NK-92 treated with Interleukin-12 subunit alpha and Interleukin-12 subunit beta, amount 100 ng/mL, for 24 hours (cell line): ENCODE measurements at regions not wholly inside any gene's neighbourhood (a gene's known extent, or its start where the extent isn't known, plus 50 kb on each side); places are given as distances from the start of the nearest gene placed in this dataset.
"Not testable (repeated sequence)": the region's sequence is repeated elsewhere in the genome, so short reads cannot be mapped to it uniquely, and the experiment has no call there.

Experiments
- DNase-seq: peaks from one replicate; lab custom pipeline; 2025; lab: John Stamatoyannopoulos, UW

- no peak for DNase-seq
These were observed 174.2 kb downstream of the PTPRU start for GRCh38 chr1:29410476-29410875.

DNA sequence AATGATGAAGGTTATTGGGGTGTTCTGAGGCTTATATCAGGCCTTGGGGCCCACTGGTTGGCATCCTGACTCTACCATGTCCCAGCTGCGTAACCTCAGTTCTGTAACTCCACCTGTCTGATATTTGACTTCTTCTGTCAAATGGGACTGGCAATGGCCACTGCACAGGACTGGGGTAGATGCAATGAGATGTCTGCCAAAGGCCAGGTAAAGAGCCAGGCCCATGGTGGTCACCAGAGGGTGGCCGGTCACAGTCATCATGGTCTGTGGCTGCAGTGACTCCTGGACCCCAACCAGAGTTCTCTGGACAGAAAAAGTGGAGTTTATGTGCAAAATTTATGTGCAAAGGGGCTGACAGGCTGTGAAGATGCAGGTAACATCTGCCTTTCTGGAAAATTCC lies 173.3 kb downstream of the PTPRU start:
- DNase-seq, result no peak

- DNase-seq, result no peak
These were observed 172.7 kb downstream of the PTPRU start for GRCh38 chr1:29408831-29409605.

DNA sequence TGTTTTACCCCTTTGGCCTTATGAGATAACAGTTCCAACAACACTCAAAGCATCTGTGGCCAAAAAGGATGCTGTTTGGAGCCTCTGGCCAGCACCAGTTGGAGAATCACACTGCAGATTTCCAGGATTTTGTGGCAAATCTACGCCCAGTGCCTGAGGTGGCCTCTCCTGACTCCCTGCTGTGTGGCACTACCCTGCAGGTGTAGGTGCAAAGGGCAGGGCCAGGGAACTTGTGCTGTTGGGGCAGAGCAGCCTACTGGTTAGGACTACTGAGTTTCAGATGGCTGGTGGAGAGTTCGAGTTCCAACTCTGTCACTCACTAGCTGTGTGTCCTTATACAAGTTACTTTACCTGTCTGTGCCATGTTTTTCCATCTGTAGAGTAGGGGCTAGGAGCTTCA lies 170.5 kb downstream of the PTPRU start:
- DNase-seq, result no peak

- not testable (repeated sequence) for DNase-seq
These were observed 163.9 kb downstream of the PTPRU start for GRCh38 chr1:29400203-29400602.

GRCh38 chr1:29399465-29399864 lies 163.1 kb downstream of the PTPRU start:
- DNase-seq, result no peak

- DNase-seq, result no peak
These were observed 162.1 kb downstream of the PTPRU start for GRCh38 chr1:29398431-29398830.

- DNase-seq, result no peak
These were observed 161.7 kb downstream of the PTPRU start for GRCh38 chr1:29397981-29398380.

GRCh38 chr1:29397256-29397590 lies 160.9 kb downstream of the PTPRU start:
- no peak for DNase-seq

- no peak for DNase-seq
These were observed 160.3 kb downstream of the PTPRU start for GRCh38 chr1:29396438-29397255.

DNA sequence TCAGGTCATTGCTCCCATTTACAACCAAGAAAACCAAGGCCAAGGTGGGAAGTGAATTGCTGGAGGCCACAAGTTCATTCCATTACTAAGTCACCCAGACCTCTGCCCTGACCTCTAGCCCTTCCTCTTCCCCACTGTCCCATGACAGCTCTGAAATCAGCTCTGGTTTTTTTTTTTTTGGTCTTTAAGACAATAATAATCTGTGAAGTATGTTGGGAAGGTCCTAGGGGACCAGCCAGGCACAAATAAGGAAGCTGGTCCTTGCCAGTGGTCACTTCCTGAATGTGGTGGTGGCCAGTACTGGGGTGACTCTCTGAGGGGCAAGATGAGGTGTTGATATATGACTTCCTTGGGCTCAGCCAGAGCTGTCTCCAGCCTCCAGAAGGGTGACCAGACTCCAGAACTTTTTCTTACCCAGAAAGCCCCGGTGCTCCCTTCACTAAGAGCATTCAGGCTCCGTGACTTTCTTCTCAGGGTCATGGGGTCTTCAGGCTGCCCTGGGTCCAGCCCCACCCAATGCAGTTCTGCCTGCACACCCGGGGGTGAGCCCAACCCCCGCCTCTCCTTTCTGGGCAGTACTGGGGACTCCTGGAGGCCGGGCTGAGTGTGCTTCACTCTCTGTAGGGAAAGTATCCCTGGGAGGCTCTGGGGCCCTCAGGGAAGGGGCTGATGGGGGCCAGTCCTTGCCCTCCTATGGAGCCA lies 159.6 kb downstream of the PTPRU start:
- no peak for DNase-seq

DNA sequence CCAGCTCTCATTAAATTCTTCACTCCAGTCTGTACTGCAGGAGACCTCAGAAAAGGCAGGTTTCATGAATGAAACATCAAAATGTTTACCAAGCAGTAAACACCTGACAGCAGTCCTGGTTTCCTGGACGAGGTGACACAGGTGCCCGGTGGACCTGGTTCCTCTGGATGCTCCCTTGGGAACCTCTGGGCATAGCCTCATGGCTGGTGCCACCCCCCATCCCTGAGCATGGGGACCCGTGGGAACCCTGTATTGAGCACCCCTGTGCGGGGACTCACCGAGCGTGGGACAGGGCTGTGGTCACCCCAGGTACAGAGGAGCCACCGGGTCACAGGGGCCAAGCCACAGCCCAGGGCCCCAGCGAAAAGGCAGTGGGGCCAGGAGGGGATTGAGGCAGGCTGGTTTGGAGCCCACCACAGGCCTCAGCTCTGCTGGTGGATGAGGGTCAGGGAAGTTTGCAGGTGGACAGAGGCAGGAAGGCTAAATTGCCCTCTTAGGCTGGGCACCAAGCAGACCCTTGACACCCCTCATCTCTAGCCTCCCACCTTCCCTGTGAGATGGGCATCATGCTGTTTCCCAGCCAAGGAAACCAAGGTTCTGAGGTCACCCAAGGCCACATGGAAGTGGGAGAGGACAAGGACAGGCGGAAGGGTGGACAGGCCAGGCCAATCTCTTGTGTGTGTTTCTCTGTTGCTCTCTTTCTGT lies 158.4 kb downstream of the PTPRU start:
- DNase-seq, result no peak

GRCh38 chr1:29393451-29393826 lies 157.1 kb downstream of the PTPRU start:
- no peak for DNase-seq

- DNase-seq, result no peak
These were observed 156.4 kb downstream of the PTPRU start for GRCh38 chr1:29392486-29393450.

- no peak for DNase-seq
These were observed 155.7 kb downstream of the PTPRU start for GRCh38 chr1:29392036-29392435.

- DNase-seq, result no peak
These were observed 155.1 kb downstream of the PTPRU start for GRCh38 chr1:29391362-29391880.

DNA sequence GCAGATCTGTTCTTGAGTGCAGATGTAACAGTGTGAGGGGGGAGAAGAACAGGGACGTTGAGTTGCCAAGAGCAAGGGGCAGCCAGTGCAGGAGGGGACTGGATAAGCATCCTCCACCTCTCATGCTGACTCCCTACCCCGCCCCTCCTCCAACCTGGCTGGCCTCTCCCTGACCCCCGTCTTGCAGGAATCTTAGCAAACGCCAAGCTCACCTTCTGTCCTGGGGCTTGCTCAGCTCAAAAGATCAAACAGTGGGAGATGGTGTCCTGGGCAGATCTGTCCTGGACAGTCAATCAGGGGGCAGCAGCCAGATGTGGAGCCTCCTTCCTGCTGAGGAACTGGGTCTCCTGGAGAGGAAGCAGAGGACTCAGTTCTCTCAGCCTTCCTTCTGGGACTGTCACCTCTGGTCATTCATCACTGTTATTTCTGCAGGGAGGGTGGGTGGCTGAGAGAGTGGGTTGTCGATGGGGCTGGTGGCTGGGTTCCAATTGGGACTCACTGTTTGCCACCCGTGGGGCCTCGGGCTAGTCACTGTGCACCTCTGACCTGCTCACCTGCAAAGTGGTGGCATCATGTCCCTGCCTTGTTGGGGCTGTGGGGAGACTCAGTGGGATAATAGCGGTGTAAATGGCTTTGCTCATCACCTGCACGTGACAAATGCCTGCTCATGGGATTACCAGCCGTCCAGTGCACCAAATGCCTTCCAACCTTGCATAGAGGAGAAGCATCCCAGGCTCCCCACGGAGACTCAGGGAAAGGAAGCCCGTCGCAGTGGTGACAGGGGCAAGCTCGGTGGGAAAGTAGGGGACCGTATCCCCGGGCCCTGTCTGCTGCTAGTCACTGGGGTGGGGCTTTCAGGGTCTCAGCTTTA lies 154.4 kb downstream of the PTPRU start:
- no peak for DNase-seq

GRCh38 chr1:29390075-29390474 lies 153.8 kb downstream of the PTPRU start:
- DNase-seq, result no peak

GRCh38 chr1:29389533-29390041 lies 153.3 kb downstream of the PTPRU start:
- DNase-seq, result no peak

GRCh38 chr1:29388884-29389283 lies 152.6 kb downstream of the PTPRU start:
- DNase-seq, result no peak
